HepG2 (cell line): ENCODE measurements at regions not wholly inside any gene's neighbourhood (a gene's known extent, or its start where the extent isn't known, plus 50 kb on each side); places are given as distances from the start of the nearest gene placed in this dataset.

Experiments
- ATAC-seq: fragments of 200-7000 bp; cut with Tn5 transposase; 3 replicates; pipeline ENCODE4 v1.9.1; 2020; ENCODE audit warnings: mild to moderate bottlenecking, moderate library complexity
- BruUV-seq: library from RNA; stranded (reverse); fragments of 400-500 nt; replicated peaks from 2 replicates; lab custom pipeline; 2021; lab: Mats Ljungman, UMichigan
- CTCF ChIA-PET: fragments of 300-600 bp; formaldehyde crosslinking; extraction: SDS; loops from one replicate; lab custom pipeline; 2021; ENCODE audit warnings: low total read pairs, inconsistent platforms, low intra/inter-chr PET ratio; lab: Yijun Ruan, JAX
- POLR2A ChIA-PET: fragments of 350-600 bp; sonication (Branson Sonifier 250); formaldehyde crosslinking; loops from one replicate; lab custom pipeline; 2020; ENCODE audit warnings: antibody characterized with exemption, inconsistent platforms; lab: Yijun Ruan, JAX
- DNase-seq: peaks from one replicate; pipeline ENCODE4 v3.0.0-alpha.2; 2015; ENCODE audit warnings: low spot score
- FAIRE-seq: peaks from 3 replicates; lab custom pipeline; 2011; peaks lifted over from hg19 to GRCh38; lab: Jason Lieb, UNC
- H2AFZ ChIP-seq: one replicate; pipeline ENCODE4 v1.6.1; 2011; ENCODE audit warnings: low read length, inconsistent platforms
- H3K27ac ChIP-seq: fragments of 300-600 bp; 3 replicates; pipeline ENCODE4 v1.8.0; 2011; ENCODE audit warnings: mixed run types, mild to moderate bottlenecking, mixed read lengths, low read length, inconsistent platforms; ENCODE audit not compliant: insufficient read depth; ENCODE audit errors: extremely low read length
- H3K27me3 ChIP-seq, 2 experiments: fragments of 200-600 bp in 1 of 2; 2 replicates in 1 of 2; 3 replicates in 1 of 2; pipeline versions ENCODE4 v1.6.0 to v1.8.0; 2011; ENCODE audit warnings: low read length in 2 of 2, mild to moderate bottlenecking in 2 of 2, moderate library complexity in 2 of 2, inconsistent platforms in 1 of 2; ENCODE audit not compliant: insufficient read depth in 2 of 2, control insufficient read depth in 1 of 2
- H3K36me3 ChIP-seq, 2 experiments: fragments of 200-600 bp in 1 of 2; replicated peaks in 1 of 2; 2 replicates in 1 of 2; 3 replicates in 1 of 2; pipeline versions ENCODE4 v1.5.1 to v1.8.0; 2011; ENCODE audit warnings: low read length in 2 of 2, inconsistent platforms in 1 of 2; ENCODE audit not compliant: insufficient read depth in 2 of 2, control insufficient read depth in 1 of 2
- H3K4me1 ChIP-seq: 2 replicates; pipeline ENCODE4 v1.5.1; 2012; ENCODE audit warnings: low read length, inconsistent platforms; ENCODE audit not compliant: insufficient read depth
- H3K4me2 ChIP-seq: 2 replicates; pipeline ENCODE4 v1.6.0; 2011; ENCODE audit warnings: low read depth, low read length, inconsistent platforms
- H3K4me3 ChIP-seq, 3 experiments: fragments of 200-600 bp in 1 of 3; sonication (generic), shearing (Covaris generic) in 1 of 3; replicated peaks in 1 of 3; 2 replicates each; pipeline ENCODE4 v1.5.1; 2011 to 2016; ENCODE audit warnings: low read length in 3 of 3, inconsistent platforms in 2 of 3, low read depth in 2 of 3, mild to moderate bottlenecking in 2 of 3, control low read depth in 1 of 3, mixed read lengths in 1 of 3; ENCODE audit not compliant: insufficient read depth in 1 of 3
- H3K79me2 ChIP-seq: one replicate; pipeline ENCODE4 v1.6.1; 2011; ENCODE audit warnings: low read length, inconsistent platforms; ENCODE audit not compliant: insufficient read depth
- H3K9ac ChIP-seq: 2 replicates; pipeline ENCODE4 v1.6.0; 2011; ENCODE audit warnings: mild to moderate bottlenecking, low read depth, low read length, inconsistent platforms; ENCODE audit not compliant: insufficient read depth
- H3K9me3 ChIP-seq: 2 replicates; pipeline ENCODE4 v1.5.1; 2012; ENCODE audit warnings: mild to moderate bottlenecking, low read length
- H4K20me1 ChIP-seq: 2 replicates; pipeline ENCODE4 v1.6.0; 2011; ENCODE audit warnings: inconsistent platforms, mild to moderate bottlenecking, low read length, moderate library complexity; ENCODE audit not compliant: insufficient read depth
- CSRNP2 ChIP-seq: sonication (generic); formaldehyde crosslinking; conservative IDR thresholded peaks from 2 replicates; pipeline ENCODE4 v1.8.0; 2022; ENCODE audit warnings: low read depth, missing genetic modification reagents
- GATA4 ChIP-seq: sonication (generic); IDR thresholded peaks from 2 replicates; pipeline ENCODE4 v1.6.1; 2016; ENCODE audit warnings: antibody characterized with exemption, low read depth, borderline replicate concordance
- HCFC1 ChIP-seq: fragments of 150-350 bp; IDR thresholded peaks from 2 replicates; pipeline ENCODE4 v1.6.1; 2014; ENCODE audit warnings: low read depth, low read length
- HIC2 ChIP-seq: sonication (generic); formaldehyde crosslinking; IDR thresholded peaks from 2 replicates; pipeline ENCODE4 v1.9.0; 2022; ENCODE audit warnings: low read depth, missing genetic modification reagents
- SMARCC2 ChIP-seq: fragments of 450-650 bp; IDR thresholded peaks from 2 replicates; pipeline ENCODE4 v1.6.1; 2017; ENCODE audit warnings: antibody characterized with exemption, mild to moderate bottlenecking
- SRY ChIP-seq: sonication (generic); formaldehyde crosslinking; IDR thresholded peaks from 2 replicates; pipeline ENCODE4 v1.8.0; 2022; ENCODE audit warnings: mild to moderate bottlenecking, missing genetic modification reagents
- ZFAT ChIP-seq: sonication (generic); formaldehyde crosslinking; conservative IDR thresholded peaks from 2 replicates; pipeline ENCODE4 v1.8.1; 2023; ENCODE audit warnings: missing genetic modification reagents, inconsistent platforms
- ZNF556 ChIP-seq: sonication (generic); formaldehyde crosslinking; IDR thresholded peaks from 2 replicates; pipeline ENCODE4 v1.4.0; 2020; ENCODE audit warnings: mild to moderate bottlenecking, missing genetic modification reagents, borderline replicate concordance
- ZNF691 ChIP-seq: sonication (generic); formaldehyde crosslinking; IDR thresholded peaks from 2 replicates; pipeline ENCODE4 v1.4.0; 2020; ENCODE audit warnings: missing genetic modification reagents, low read depth, mild to moderate bottlenecking, borderline replicate concordance
- ZNF891 ChIP-seq: sonication (generic); formaldehyde crosslinking; IDR thresholded peaks from 2 replicates; pipeline ENCODE4 v1.5.0; 2020; ENCODE audit warnings: mild to moderate bottlenecking, missing genetic modification reagents
- WGBS: methylation state at CpG from one replicate; pipeline ENCODE4 v1.1.6; 2017; ENCODE audit warnings: low lambda C conversion rate; 5-methylcytosine and 5-hydroxymethylcytosine counted together
- in situ Hi-C: cut with HindIII; loops from 2 replicates; pipeline ENCODE4 v1.10.0; 2017; ENCODE audit warnings: low pct_unique_long_range_greater_than_20kb; ENCODE audit not compliant: extremely low pct_ligation_motif_present
- intact Hi-C: fragments of 100-400 bp; cut with micrococcal nuclease; formaldehyde crosslinking; loops from one replicate; pipeline ENCODE4 v1.10.0; 2022; ENCODE audit not compliant: unreplicated experiment

- TF ChIP-seq CSRNP2 (CRISPR knock-in tag) (no peak), ZNF891 (no peak), HCFC1 (no peak), ZNF691 (CRISPR knock-in tag) (no peak), HIC2 (CRISPR knock-in tag) (no peak), ZFAT (no peak), SMARCC2 (no peak), ZNF556 (no peak), GATA4 (no peak), SRY (CRISPR knock-in tag) (no peak)
- Histone ChIP-seq H4K20me1 (no peaks in the 10 kb centered on the region; the same call in 1 of the 2 replicates), H3K4me3 (no peak overlapping the region), H3K9me3 (no peaks in the 10 kb centered on the region), H3K4me2 (no peak overlapping the region), H3K27me3 (peaks cover 0 to 22% of the 10 kb centered on the region in 2 experiments; a peak in 3 of 5 replicates), H3K36me3 (no peaks in the 10 kb centered on the region), H3K27ac (no peak overlapping the region), H3K79me2 (no peaks in the 10 kb centered on the region), H2AFZ (no peak overlapping the region), H3K4me1 (no peaks in the 10 kb centered on the region), H3K9ac (no peak overlapping the region)
- intact Hi-C loops, result no loop called here
- CTCF ChIA-PET, result no interaction called here
- WGBS, result 23% methylated on average over 4 of the region's 4 CpGs
- DNase-seq (no peak), ATAC-seq (no peak), FAIRE-seq (no peak)
- no TSS peak for BruUV-seq
- POLR2A ChIA-PET, result no interaction called here
- in situ Hi-C loops, result no loop called here
Measured at GRCh38 chr2:2587354-2587753, 256.3 kb upstream of the MYT1L start.
